NB4 (cell line): ENCODE measurements at regions not wholly inside any gene's neighbourhood (a gene's known extent, or its start where the extent isn't known, plus 50 kb on each side); places are given as distances from the start of the nearest gene placed in this dataset.

Experiments used
- CTCF ChIP-seq: IDR thresholded peaks from one replicate; pipeline ENCODE4 v1.5.1; 2012; ENCODE audit warnings: low read depth, low read length
- MAX ChIP-seq: IDR thresholded peaks from 2 replicates; pipeline ENCODE4 v1.6.1; 2011; ENCODE audit warnings: low read depth, low read length
- POLR2A ChIP-seq: IDR thresholded peaks from 2 replicates; pipeline ENCODE4 v1.6.1; 2011; ENCODE audit warnings: mild to moderate bottlenecking; ENCODE audit not compliant: insufficient read length; ENCODE audit errors: extremely low read depth

- no peak for TF ChIP-seq POLR2A
- TF ChIP-seq MAX: no peak
- no peak for TF ChIP-seq CTCF
Observed at GRCh38 chr9:68654075-68654474, 51.0 kb upstream of the PIP5K1B start.
